Right ventricle myocardium inferior (tissue), 1 donor: ENCODE measurements at regions not wholly inside any gene's neighbourhood (a gene's known extent, or its start where the extent isn't known, plus 50 kb on each side); places are given as distances from the start of the nearest gene placed in this dataset.

Experiments used
- ATAC-seq: fragments of 200-7000 bp; cut with Tn5 transposase; one replicate; pipeline ENCODE4 v1.9.1; 2020; ENCODE audit warnings: mild to moderate bottlenecking, moderate library complexity
- DNase-seq: peaks from one replicate; pipeline ENCODE4 v3.0.0; 2021; ENCODE audit errors: missing footprints
- intact Hi-C: fragments of 100-400 bp; cut with DNase I; formaldehyde crosslinking; loops from one replicate; pipeline ENCODE4 v1.11.0; 2022
- donor health status: DM: no; HTN: yes; CAD: no; lungs with severe emphysema.

- DNase-seq (no peak), ATAC-seq (no peak)
Observed at GRCh38 chr5:174301848-174302625, 256.5 kb downstream of the NSG2 start.

GRCh38 chr5:174303035-174303434, 257.5 kb downstream of the NSG2 start:
- intact Hi-C loops = no loop called here
- ATAC-seq (no peak), DNase-seq (no peak)

More at GRCh38 chr5:174301848-174302625, 256.5 kb downstream of the NSG2 start:
- intact Hi-C loops = no loop called here

- ATAC-seq (no peak), DNase-seq (no peak)
- intact Hi-C loops = no loop called here
Observed at GRCh38 chr5:174303437-174304045, 258.0 kb downstream of the NSG2 start.

GRCh38 chr5:174305241-174305681, 259.8 kb downstream of the NSG2 start:
- no peak for ATAC-seq
- no peak for DNase-seq
- intact Hi-C loops = no loop called here

GRCh38 chr5:174306345-174307030, 261.0 kb downstream of the NSG2 start:
- intact Hi-C loops = no loop called here
- ATAC-seq (no peak), DNase-seq (no peak)

- DNase-seq (no peak), ATAC-seq (no peak)
- intact Hi-C loops = no loop called here
Observed at GRCh38 chr5:174307031-174307408, 261.5 kb downstream of the NSG2 start.

GRCh38 chr5:174307656-174308271, 262.3 kb downstream of the NSG2 start:
- ATAC-seq (no peak), DNase-seq (peak; percentile 54)
- intact Hi-C loops = no loop called here

- ATAC-seq (peak; percentile 19), DNase-seq (no peak)
- intact Hi-C loops = no loop called here
Observed at GRCh38 chr5:174309131-174309795, 263.8 kb downstream of the NSG2 start.

GRCh38 chr5:174310243-174310642, 264.7 kb downstream of the NSG2 start:
- DNase-seq (no peak), ATAC-seq (no peak)
- intact Hi-C loops = loop anchor here (5.0 to 10.0 kb wide), 2 partner anchors 335 to 693 kb away; partner anchors contain the start of gene BOD1

GRCh38 chr5:174310706-174311105, 265.2 kb downstream of the NSG2 start:
- ATAC-seq = no peak
- DNase-seq = no peak
- intact Hi-C loops = loop anchor here (5.0 to 10.0 kb wide), 2 partner anchors 336 to 693 kb away; partner anchors contain the start of gene BOD1

- peak; percentile 7 for ATAC-seq
- intact Hi-C loops = loop anchor here (5.0 to 10.0 kb wide), 2 partner anchors 336 to 694 kb away; partner anchors contain the start of gene BOD1
- no peak for DNase-seq
Observed at GRCh38 chr5:174311121-174311520, 265.6 kb downstream of the NSG2 start.

GRCh38 chr5:174311531-174312269, 266.2 kb downstream of the NSG2 start:
- DNase-seq (peak; percentile 83), ATAC-seq (peak; percentile 74)
- intact Hi-C loops = loop anchor here (5.0 to 10.0 kb wide), 2 partner anchors 337 to 694 kb away; partner anchors contain the start of gene BOD1

GRCh38 chr5:174312270-174312617, 266.7 kb downstream of the NSG2 start:
- intact Hi-C loops = loop anchor here (5.0 to 10.0 kb wide), 2 partner anchors 337 to 695 kb away; partner anchors contain the start of gene BOD1
- DNase-seq (peak; percentile 66), ATAC-seq (no peak)

- ATAC-seq = no peak
Observed at GRCh38 chr5:174312641-174313040, 267.1 kb downstream of the NSG2 start.

GRCh38 chr5:174313615-174314014, 268.1 kb downstream of the NSG2 start:
- ATAC-seq = no peak
- DNase-seq = no peak
- intact Hi-C loops = loop anchor here (5.0 to 10.0 kb wide), 2 partner anchors 339 to 696 kb away; partner anchors contain the start of gene BOD1

More at GRCh38 chr5:174312641-174313040, 267.1 kb downstream of the NSG2 start:
- no peak for DNase-seq
- intact Hi-C loops = loop anchor here (5.0 to 10.0 kb wide), 2 partner anchors 338 to 695 kb away; partner anchors contain the start of gene BOD1

- intact Hi-C loops = loop anchor here (5.0 to 10.0 kb wide), 2 partner anchors 339 to 697 kb away; partner anchors contain the start of gene BOD1
- DNase-seq (no peak), ATAC-seq (no peak)
Observed at GRCh38 chr5:174314261-174314660, 268.8 kb downstream of the NSG2 start.

GRCh38 chr5:174315471-174315870, 270.0 kb downstream of the NSG2 start:
- ATAC-seq = no peak
- DNase-seq = no peak
- intact Hi-C loops = loop anchor here (10.0 kb wide), 1 partner anchor 341 kb away; no protein-coding TSS in a partner anchor
